ENCODE measurements at regions not wholly inside any gene's neighbourhood (a gene's known extent, or its start where the extent isn't known, plus 50 kb on each side); places are given as distances from the start of the nearest gene placed in this dataset.

GRCh38 chr2:107681936-107682335 lies 144.8 kb upstream of the RGPD4 start:
- ATAC-seq, result no peak
- H3K9me3 ChIP-seq, result no peaks in the 10 kb centered on the region
- H3K4me3 ChIP-seq, result no peak overlapping the region
- H3K27ac ChIP-seq, result no peak overlapping the region
- in situ Hi-C loops (cut with MboI; ENCODE audit: low sequenced_read_pairs in 4 of 4) (no loop called here), intact Hi-C loops (cut with DNase I; ENCODE audit: low total_unique reads) (no loop called here)
- H3K36me3 ChIP-seq, result no peaks in the 10 kb centered on the region
- no peak for DNase-seq
- TF ChIP-seq CTCF (IDR thresholded peaks at IDR 0.05 in 4 of 5, conservative IDR thresholded peaks at IDR 0.05 in 1 of 5) (no peak), POLR2A (IDR thresholded peaks at IDR 0.05) (no peak)
- H3K27me3 ChIP-seq, result no peaks in the 10 kb centered on the region
- H3K4me1 ChIP-seq, result no peaks in the 10 kb centered on the region

- Histone ChIP-seq H3K27me3 (no peaks in the 10 kb centered on the region), H3K4me1 (no peaks in the 10 kb centered on the region), H3K27ac (no peak overlapping the region), H3K4me3 (no peak overlapping the region), H3K36me3 (no peaks in the 10 kb centered on the region), H3K9me3 (no peaks in the 10 kb centered on the region)
- in situ Hi-C loops (cut with MboI; ENCODE audit: low sequenced_read_pairs in 4 of 4) (no loop called here), intact Hi-C loops (cut with DNase I; ENCODE audit: low total_unique reads) (no loop called here)
- no peak for DNase-seq
- no peak for ATAC-seq
- TF ChIP-seq CTCF (IDR thresholded peaks at IDR 0.05 in 4 of 5, conservative IDR thresholded peaks at IDR 0.05 in 1 of 5) (no peak), POLR2A (IDR thresholded peaks at IDR 0.05) (no peak)
Observed at GRCh38 chr2:107684421-107684820, 142.3 kb upstream of the RGPD4 start.

- Histone ChIP-seq H3K9me3 (no peaks in the 10 kb centered on the region), H3K4me1 (no peaks in the 10 kb centered on the region), H3K27me3 (no peaks in the 10 kb centered on the region), H3K27ac (no peak overlapping the region), H3K36me3 (no peaks in the 10 kb centered on the region), H3K4me3 (no peak overlapping the region)
- intact Hi-C loops (cut with DNase I; ENCODE audit: low total_unique reads), result no loop called here
- in situ Hi-C loops (cut with MboI; ENCODE audit: low sequenced_read_pairs in 4 of 4), result no loop called here
- DNase-seq, result no peak
- TF ChIP-seq CTCF (IDR thresholded peaks at IDR 0.05 in 4 of 5, conservative IDR thresholded peaks at IDR 0.05 in 1 of 5) (no peak), POLR2A (IDR thresholded peaks at IDR 0.05) (no peak)
- ATAC-seq, result no peak
Observed at GRCh38 chr2:107685421-107685986, 141.2 kb upstream of the RGPD4 start.

GRCh38 chr2:107687073-107687472 lies 139.6 kb upstream of the RGPD4 start:
- Histone ChIP-seq H3K27ac (no peak overlapping the region), H3K9me3 (no peaks in the 10 kb centered on the region), H3K27me3 (no peaks in the 10 kb centered on the region), H3K4me1 (no peaks in the 10 kb centered on the region), H3K36me3 (no peaks in the 10 kb centered on the region), H3K4me3 (no peak overlapping the region)
- intact Hi-C loops (cut with DNase I; ENCODE audit: low total_unique reads) (no loop called here), in situ Hi-C loops (cut with MboI; ENCODE audit: low sequenced_read_pairs in 4 of 4) (no loop called here)
- no peak for DNase-seq
- TF ChIP-seq CTCF (IDR thresholded peaks at IDR 0.05 in 4 of 5, conservative IDR thresholded peaks at IDR 0.05 in 1 of 5) (no peak), POLR2A (IDR thresholded peaks at IDR 0.05) (no peak)
- ATAC-seq, result no peak

- TF ChIP-seq POLR2A (IDR thresholded peaks at IDR 0.05) (no peak), CTCF (IDR thresholded peaks at IDR 0.05 in 4 of 5, conservative IDR thresholded peaks at IDR 0.05 in 1 of 5) (no peak)
- Histone ChIP-seq H3K4me3 (no peak overlapping the region), H3K4me1 (no peaks in the 10 kb centered on the region), H3K27me3 (no peaks in the 10 kb centered on the region), H3K9me3 (no peaks in the 10 kb centered on the region), H3K36me3 (no peaks in the 10 kb centered on the region), H3K27ac (no peak overlapping the region)
- in situ Hi-C loops (cut with MboI; ENCODE audit: low sequenced_read_pairs in 4 of 4), result no loop called here
- ATAC-seq (no peak), DNase-seq (no peak)
- intact Hi-C loops (cut with DNase I; ENCODE audit: low total_unique reads), result no loop called here
Observed at GRCh38 chr2:107688135-107688534, 138.6 kb upstream of the RGPD4 start.

All from gastrocnemius medialis (tissue), 4 donors.